GM10847 (cell line): ENCODE measurements at regions not wholly inside any gene's neighbourhood (a gene's known extent, or its start where the extent isn't known, plus 50 kb on each side); places are given as distances from the start of the nearest gene placed in this dataset.

Experiments used
- POLR2A ChIP-seq: IDR thresholded peaks from 2 replicates; pipeline ENCODE4 v1.6.1; 2011; ENCODE audit not compliant: insufficient read length; ENCODE audit errors: extremely low read depth

DNA sequence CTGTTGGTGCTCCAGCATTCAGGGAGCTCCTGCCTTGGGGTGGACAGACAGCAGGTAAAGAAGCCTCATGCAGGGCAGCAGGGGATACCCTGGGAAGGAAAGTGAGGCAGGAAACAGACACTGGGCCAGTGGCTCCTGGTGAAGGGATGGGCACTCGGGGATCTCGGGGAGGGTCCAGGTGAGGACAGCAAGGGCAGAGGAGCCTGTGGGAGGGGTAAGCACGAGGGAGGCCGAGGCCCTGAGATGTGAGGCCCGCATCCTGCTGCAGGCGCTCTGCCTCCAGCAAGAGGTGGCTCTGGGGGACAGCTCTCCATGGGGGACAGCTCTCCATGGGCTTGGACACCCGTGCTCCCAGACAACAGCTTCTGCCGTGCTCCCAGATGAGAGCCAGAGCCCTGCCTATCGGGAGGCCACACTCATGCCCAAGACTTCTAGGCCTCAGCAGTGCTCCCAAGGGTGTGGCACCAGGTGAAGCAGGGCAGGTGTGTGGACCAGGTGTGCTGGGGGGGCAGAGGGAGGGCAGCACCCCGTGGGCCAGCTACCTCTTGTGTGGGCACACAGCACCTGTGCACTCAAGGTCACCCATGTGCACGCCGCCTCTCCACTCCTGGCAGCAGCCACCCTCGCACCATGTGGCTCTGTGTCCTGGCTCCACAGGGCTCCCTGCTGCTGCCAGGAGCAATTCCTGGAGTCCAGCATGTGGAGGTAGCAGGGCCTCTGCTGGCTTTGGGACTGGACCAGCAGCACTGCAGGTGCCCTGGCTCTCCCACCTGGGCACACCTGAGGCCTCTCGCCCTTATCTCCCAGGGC is 93.6 kb upstream of the INSIG1 start:
- no peak for TF ChIP-seq POLR2A

DNA sequence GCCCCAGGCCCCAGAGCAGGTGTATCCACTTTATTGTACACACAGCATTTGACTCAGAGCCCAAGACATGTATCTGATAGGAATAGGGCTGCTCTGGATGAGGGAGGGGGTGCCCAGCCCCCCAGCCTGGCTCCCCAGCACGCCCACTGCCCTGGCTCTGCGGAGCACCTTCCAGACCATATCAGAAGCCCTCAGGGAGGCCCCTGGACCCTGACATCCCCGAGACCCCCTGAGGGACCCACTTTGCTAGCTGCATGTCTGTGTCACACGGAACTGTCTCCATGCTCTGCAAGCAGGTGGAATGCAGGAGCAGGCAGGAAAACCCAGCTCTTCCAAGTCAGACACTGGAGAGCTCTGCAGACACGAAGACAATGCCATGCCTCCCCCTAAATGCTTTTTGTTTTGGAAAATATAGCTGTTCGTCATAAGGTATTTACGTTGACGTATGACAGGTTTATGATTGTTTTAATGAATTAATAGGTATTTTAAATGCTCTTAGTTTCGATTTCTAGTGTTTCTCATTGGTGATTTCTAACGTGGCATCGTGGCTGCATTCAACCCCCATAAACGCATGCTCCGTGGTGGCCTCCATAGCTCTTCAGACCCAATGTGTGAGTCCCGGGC is 92.8 kb upstream of the INSIG1 start:
- TF ChIP-seq POLR2A: no peak

DNA sequence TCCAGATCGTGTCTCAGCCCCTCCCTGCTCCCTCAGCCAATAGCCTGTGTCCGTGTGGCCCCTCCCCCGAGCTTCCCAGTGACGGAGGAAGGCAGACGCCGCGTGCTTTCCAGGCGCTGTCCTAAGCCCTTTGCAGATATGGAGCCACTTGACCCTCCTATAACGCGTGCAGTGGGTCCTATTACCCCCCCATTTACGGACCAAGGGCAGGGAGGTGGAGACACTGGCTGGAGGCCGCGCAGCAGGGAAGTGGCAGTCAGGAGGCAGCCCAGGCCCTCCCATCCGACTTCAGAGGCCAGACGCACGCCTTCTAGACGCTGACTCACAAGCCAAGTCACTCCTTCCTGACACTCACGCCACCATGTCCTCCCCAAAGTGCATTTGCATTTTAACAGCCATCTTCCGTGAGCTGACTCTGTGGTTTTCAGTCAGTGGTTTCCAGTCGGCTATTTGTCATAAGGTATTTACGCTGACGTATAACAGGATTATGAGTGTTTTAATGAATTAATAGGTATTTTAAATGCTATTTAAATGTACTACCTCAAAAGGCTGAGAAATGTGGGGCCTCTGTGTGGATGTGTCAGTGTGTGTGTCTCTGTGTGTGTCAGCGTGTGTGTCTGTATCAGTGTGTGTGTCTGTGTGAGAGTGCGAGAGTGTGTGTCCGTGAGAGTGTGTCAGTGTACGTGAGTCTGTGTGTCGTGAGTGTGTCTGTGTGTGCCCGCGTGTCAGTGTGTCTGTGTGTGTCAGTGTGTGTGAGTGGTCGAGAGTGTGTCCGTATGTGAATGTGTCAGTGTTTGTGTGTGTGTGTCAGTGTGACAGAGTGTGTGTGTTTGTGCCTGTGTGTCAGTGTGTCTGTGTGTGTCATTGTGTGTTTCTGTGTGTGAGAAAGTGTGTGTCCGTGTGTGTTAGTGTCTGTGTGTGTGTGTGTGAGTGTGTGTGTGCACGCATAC is 92.0 kb upstream of the INSIG1 start:
- peak; percentile 81 for TF ChIP-seq POLR2A

DNA sequence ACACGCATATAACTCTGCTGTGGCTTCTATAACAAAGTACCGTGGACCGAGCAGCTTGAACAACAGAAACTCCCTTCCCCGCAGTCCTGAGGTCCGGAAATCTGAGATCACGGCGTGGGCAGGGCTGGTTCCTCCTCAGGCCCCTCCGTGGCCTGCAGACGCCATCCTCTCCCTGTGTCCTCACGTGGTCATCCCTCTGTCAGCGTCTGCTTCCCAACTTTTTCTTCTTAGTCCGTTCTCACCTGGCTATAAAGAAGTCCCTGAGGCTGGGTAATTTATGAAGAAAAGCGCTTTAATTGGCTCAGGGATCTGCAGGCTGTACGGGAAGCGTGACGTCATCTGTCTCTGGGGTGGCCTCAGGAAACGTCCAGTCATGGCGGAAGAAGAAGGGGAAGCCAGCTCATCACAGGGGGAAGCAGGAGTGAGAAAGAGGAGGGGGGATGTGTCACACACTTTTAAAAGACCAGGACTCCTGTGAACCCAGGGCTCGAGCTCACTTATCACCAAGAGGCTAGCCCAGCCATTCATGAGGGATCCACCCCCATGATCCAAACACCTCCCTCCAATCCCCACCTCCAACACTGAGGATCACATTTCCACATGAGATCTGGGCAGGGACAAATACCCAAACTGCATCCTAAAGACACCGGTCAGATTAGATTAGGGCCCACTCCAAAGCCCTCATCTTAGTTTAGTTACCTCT is 91.2 kb upstream of the INSIG1 start:
- no peak for TF ChIP-seq POLR2A

DNA sequence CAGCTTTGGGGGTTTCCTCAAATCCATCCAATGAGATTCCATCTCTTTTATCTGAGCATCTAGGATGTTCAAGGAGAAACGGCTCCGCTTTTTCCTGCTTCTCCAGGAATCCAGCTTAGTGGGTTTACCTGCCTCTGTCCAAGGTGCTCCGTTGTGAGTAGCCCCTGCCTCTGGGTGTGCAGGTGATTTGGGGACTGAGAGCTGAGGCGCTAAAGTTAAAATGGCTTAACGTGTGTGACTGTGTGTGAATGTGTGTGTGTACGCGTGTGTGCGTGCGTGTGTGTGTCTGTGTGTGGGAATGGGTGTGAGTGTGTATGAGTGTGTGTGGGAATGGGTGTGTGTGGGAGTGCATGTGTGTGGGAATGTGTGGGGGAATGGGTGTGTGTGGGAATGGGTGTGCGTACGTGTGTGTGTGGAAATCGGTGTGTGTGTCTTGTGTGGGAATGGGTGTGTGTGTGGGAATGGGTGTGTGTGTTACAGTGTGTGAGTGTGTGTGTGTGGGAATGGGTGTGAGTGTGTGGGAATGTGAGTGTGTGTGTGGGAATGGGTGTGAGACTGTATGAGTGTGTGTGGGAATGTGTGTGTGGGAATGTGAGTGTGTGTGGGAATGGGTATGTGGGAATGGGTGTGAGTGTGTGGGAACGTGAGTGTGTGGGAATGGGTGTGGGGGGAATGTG is 90.2 kb upstream of the INSIG1 start:
- no peak for TF ChIP-seq POLR2A

DNA sequence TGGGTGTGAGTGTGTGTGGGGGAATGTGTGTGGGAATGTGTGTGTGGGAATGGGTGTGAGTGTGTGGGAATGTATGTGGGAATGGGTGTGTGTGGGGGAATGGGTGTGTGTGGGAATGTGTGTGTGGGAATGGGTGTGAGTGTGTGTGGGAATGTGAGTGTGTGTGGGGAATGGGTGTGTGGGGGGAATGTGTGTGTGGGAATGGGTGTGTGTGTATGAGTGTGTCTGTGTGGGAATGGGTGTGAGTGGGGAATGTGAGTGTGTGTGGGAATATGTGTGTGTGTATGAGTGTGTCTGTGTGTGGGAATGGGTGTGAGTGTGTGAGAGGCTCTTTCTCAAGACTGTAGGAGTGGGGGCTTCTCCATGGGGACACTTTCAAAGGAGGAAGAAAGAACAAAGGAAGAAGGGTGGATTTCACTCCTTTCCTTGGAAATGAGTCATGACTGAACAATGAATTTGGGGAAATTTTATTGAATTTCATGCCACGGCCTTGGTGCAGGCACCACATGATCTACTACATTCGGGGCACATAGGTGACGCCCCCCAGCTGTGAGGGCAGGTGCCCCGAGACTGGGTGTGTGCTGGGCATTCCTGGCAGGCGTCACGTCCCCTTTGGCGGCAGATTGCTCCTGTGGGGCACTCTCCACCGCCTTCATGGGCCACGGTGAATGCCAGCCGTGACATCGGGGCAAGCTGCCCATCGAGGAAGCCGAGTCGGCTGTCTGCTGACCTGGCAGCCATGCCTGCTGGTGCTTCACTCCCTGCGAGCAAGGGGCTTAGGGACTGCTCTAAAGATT is 88.8 kb upstream of the INSIG1 start:
- no peak for TF ChIP-seq POLR2A

DNA sequence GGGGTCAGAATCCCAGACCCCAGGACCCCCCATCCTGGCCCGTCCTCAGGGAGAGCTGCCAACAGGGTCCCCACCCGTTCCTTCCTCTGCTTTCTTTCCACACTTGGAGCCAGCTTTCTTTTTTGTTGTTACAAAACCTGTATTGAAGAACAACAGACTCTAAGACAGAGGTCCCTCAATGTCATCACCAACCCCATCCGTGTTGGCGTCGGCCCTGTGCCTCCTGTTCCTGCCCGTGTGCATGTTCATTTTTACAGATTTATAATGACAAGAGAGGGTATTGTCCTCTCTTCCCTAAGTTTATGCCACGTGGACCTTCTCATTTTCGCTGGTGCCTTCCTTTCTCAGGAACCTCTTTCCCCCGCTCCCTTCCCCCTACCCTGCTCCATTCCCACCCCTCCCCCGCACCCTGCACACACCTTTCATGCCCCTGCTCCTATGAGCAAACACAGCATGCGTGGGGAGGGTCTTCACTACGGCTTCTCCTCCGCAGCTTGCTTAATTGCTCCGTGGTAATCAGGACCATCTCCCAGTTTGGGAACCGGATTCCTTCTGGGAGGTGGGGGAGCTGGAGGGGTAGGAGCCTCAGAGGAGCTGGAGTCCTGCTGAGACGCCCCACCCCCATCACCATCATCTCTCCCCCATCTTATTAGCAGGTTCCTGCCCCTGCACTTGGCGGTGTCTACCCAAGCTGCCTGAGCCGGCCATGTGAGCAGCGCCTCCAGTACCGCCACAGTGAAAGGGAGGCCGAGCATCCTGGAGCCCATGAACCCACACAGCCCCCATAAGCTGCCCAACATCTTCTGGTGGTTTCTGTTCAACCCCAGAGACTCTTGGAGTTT is 88.0 kb upstream of the INSIG1 start:
- no peak for TF ChIP-seq POLR2A

DNA sequence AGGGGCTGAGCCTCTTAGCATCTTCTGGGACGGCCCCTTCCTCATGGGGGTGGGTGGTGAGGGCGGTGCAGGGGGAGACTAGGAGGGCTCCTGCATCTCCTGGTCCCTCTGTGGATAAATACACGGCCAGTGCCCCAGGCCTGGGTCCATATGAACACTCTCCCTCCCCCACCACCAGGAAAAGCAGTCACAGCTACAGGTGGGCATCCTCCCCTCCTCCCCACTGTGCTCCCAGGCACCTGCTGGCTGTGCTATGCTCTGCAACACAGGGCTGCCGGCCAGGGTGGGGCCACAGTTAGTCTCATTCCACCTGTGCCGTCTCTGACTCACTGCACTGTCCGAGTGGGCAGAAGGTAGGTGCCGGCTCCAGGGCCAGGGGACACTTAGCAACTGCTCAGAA is 87.3 kb upstream of the INSIG1 start:
- TF ChIP-seq POLR2A: no peak

DNA sequence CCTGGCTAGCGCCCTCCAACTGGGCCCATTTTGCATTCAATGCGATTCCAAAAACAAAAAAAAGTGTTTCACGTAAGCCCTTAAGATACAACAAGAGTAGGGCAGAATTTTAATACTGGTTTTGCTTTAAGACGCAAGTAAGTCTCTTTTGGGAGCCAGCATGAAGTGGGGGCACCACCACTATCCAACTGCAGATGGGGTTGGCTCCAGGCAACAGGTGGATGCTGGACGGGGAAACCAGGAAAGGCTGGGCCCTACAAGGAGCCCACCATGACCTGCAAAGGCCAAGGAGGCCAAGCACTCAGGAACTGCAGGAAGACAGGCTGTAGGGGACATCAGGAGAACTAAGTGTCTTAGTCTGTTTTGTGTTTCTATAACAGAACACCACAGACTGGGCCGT is 86.5 kb upstream of the INSIG1 start:
- no peak for TF ChIP-seq POLR2A

DNA sequence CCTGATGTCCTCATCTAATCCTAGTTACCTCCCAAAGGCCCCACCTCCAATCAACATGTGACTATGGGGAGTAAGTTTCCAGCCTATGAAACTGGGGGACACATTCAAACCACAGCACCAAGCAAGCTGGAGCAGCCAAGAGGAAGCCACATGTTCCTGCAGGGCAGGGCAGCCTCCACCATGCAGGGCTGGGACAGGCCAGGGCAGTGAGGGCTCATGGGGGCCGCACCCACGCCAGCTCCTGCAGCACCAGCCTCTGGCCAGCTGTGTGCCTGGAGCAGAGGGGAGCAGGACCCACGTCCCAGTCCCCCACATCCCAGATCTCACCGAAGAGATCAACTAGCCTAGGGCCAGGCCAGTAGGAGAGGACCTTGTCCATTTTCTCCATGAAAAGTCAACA is 85.9 kb upstream of the INSIG1 start:
- TF ChIP-seq POLR2A: no peak

DNA sequence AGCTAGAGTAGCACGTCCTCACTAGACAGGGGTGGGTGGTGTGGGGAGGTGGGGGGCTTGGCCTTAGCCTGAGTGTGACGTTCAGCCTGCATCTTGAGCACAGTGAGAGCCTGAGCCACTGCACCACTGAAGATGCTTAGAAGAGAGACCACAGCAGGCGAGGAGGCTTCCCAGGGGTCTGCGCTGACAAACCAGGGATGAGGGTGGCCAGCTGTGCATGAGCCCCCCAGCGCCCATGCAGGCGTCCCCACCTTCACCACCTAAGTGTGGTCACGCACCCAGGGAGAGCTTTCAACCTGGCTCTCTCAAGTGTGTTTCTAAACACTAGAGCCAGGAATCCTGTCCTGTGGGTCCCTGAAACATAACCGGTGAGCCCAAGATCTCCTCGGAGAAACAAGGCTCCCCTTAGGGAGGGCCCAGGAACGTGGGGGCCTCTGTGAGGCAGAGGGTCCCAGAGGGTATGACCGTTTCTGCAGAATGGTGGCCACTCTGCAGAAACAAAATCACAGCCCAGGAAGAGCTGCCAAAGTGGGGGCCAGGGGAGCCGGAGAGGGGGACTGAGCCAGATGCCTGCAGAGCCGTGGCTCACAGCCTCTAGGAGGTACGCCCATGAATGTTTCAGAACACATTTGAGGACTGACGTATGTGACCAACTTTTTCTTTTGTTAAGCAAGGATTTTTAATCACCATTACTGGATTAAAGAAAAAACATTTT is 85.2 kb upstream of the INSIG1 start:
- TF ChIP-seq POLR2A: no peak

DNA sequence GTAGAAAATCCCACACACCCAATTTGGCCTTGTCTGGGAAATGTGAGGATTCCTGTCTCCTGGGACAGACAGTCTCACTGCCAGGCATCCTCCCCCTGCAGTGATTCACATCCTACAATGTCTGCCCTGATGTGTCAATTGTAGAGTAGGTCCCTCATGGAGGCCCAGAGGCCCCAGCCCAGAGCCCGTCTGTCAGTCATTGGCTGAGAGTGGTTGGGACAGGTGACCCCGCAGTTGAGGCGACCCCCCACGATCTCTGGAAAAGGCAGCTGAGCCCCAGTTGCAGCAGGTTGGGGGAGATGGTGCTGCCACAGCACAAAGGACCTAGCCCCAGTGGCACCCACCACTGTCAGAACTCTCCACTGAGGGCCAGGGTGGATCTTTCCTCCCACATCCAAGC is 84.3 kb upstream of the INSIG1 start:
- no peak for TF ChIP-seq POLR2A
